ENCODE measurements at regions not wholly inside any gene's neighbourhood (a gene's known extent, or its start where the extent isn't known, plus 50 kb on each side); places are given as distances from the start of the nearest gene placed in this dataset.
A peak's percentile ranks its signal among the peaks of the same experiment; 100 is the strongest.

DNA sequence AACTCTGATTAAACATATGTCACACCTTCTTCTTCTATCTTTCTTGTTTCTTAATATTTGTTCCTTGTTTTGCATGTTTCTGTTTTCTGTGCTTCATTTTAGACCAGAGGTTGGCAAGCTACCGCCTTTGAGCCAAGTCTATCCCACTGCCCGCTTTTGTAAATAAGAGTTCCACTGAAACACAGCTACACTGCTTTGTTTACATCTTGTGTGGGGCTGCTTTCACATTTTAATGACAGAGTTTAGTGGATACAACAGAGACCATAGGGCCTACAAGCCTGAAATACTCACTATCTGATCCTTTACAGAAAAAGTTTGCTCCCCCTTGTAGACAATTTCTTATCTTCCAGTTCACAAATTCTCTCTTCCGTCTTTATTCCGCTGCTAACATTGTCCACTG, 109.4 kb upstream of the SPACA1 start:
- no peak for DNase-seq (ENCODE audit: extremely low read depth in 1 of 2, low read depth in 1 of 2)

DNA sequence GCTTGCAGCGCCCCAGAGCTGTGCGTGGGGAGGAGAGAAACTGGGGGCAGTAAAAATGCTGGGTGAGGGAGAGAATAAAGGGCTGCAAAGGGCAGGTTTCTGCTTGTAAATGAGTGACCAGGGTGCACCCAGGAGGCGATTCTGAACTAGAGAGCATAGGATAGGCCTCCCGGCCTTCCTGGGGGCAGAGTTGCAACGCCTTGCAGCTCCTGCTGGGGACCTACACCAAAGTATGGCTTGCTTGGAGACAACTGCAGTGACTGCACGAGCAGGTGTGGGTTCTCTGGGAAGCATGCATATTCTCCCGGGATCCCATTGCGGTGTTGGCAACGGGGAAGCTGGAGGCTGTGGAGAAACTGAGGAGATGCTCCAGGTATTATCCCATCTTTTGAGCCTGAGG, 111.6 kb upstream of the SPACA1 start:
- DNase-seq (ENCODE audit: extremely low read depth in 1 of 2, low read depth in 1 of 2) = no peak

DNA sequence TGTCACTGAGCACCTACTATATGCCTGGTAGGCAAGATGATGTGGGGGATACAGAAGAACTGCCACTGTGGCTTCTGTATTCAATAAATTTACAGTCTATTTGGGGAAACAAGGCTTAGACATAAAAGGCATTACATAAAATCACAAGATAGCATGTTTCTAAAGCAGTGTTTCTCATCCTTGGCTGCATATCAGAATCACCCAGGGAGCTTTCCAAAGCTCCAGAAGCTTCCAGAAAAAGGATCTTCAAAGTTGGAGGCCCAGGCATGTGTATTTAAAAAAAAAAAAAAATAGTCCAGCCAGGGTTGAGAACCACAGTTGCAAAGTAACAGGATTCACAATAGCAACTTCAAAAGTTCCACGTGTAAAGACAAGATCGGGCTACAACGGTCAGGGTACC, 112.4 kb upstream of the SPACA1 start:
- DNase-seq (ENCODE audit: extremely low read depth in 1 of 2, low read depth in 1 of 2) = no peak

DNA sequence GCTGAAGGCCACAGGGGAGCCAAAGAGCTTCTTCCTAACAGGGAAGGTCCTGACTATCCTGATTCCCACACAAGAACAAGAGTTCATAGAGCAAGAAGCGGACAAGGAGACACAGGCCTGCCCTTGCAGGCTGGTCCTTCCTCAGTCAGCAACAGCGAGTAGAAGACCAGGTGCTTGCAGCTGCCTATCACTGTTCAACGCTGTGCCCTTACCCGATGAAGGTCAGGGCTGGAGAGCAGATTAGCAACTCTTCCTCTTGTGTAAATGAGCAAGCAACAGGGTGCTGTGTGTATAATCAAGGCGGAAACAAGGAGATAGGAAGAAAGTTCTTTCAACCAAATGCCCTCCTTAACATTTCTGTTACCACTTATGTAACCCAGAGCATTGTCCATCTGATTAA, 115.3 kb upstream of the SPACA1 start:
- DNase-seq (ENCODE audit: extremely low read depth in 1 of 2, low read depth in 1 of 2) = no peak

DNA sequence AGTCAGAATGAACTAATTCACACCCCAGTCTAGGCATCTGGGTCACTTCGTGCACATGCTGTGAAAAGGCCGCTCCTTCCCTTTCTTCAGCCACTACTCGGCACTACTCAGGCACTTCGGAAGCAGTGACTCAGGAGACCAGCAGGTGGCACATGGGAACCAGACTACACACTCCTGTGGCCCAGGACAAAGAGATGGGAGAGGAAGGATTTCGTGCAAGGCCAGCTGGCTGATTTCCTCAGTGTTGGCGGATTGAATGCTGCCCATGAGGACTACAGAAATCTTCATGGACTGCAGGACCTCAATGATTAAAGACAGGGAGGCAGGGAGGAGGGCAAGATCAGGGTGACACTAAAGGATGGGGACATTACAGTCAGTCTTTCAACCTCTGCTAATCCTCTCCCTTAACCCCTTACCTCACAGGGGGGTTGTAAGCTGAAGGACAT, 117.8 kb upstream of the SPACA1 start:
- peak in 1 of 2 donors; percentile 20 for DNase-seq (ENCODE audit: extremely low read depth in 1 of 2, low read depth in 1 of 2)

DNA sequence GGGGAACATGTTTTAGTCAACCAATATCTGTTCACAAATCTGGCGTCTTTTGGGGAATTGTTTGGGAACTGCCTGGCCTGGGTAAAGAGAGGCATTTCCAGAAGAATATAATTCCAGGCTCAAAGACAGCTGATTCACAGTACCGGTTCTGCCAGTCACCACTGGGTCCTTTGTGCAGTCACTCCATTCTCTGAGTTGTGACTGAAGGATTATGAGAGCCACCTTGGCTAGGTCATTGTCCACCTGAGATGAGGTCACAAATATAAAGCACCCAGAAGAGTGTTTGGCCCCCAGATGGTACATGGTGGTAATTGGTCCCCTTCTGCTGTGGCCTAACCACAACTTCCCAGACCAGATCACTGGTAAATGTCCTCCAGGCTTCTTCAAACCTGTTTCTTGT, 121.0 kb upstream of the SPACA1 start:
- no peak for DNase-seq (ENCODE audit: extremely low read depth in 1 of 2, low read depth in 1 of 2)

DNA sequence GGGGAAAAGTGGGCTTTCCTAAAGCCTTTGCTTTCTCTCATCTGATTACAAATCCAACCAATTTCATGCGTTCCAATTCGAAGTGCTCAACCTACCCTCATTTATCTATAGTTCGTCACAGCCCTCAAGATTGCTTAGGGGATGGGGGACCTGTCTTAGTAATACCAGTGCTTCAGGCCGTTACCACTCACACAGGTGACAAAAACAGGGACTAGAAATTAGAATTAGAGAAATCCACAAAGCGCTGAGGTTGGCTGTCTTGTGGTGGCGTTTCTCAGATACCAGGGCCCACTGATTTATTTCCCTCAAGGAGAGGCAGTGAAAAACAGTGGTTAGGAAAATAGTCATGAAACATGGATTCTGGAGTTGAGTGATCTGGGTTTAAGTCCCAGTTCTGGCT, 121.6 kb upstream of the SPACA1 start:
- DNase-seq (ENCODE audit: extremely low read depth in 1 of 2, low read depth in 1 of 2) = no peak

DNA sequence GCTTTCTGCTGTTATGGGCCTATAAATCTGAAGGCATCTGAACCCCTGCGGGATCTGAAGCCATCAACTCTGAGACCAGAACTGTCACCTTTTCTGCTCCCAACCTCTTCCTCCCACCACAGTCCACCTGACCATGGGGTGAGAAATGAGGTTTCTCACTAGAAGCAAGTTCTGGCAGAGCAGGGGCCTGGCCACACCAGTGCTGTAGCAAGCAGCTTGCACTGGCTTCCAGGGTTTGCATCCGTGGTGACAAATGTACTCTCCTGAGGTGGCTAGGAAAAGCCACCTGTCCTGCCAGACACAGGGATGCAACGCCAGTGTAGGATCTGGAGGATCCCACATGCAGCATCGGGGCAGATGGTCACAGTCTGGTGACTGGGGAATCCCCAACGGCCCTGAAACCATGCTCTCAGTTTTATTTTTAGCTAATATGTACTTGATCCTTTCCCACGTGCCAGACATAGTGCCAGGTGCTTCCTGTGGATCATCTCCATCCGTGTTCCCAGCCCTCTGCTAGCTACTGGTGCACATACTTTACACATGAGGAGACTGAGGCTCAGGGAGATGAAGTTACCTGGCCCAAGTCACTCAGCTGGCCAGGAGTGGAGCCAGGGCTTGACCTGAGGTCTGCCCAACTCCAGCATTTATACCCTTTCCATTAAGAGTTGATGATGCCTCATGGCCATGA, 122.1 kb upstream of the SPACA1 start:
- no peak for DNase-seq (ENCODE audit: extremely low read depth in 1 of 2, low read depth in 1 of 2)

DNA sequence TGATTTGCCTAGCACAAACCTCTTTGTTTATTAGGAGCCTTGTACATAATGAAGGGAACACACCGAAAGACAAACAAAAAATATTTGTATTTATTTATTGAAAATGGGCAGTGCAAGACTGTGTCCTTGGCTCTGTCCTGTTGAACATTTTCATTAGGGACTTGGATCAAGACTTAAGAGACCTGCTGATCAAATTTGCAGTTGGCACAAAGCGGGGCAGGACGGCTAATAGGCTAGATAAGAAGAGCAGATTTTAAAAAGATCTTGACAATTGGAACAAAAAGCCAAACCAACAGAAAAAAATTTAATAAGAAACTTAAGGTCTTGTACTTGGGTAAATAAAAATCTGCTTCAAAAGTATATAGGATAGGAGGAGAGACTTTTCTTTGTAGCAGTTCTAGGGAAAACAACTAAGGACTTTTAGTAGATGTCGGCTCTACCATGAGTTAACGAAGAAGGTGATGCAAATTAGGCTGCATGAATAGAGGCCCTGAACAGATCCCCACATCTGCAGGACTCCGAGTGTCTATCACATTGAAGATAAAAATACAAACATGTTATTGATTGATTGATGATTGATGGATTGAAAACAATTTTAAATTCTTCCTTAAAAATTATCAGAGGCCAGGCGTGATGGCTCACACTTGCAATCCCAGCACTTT, 124.1 kb upstream of the SPACA1 start:
- no peak for DNase-seq (ENCODE audit: extremely low read depth in 1 of 2, low read depth in 1 of 2)

DNA sequence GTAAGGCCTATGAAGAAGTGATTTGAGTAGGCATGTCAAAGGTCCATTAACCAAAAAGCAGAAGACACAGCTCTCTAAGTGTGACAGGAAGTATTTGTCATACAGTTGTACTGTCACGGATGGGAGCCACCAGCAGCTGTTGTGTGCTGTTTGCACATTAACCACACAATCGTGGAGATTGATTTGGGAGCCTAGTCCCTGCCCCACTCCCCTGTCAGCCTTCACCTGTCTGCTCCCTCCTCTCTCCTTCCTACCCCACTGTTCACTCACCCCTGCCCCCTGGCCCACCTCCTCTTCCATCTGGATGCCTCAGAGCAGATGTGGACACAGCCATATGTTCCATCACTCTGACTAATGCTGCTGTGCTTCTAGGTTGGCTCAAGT, 124.7 kb upstream of the SPACA1 start:
- no peak for DNase-seq (ENCODE audit: extremely low read depth in 1 of 2, low read depth in 1 of 2)

DNA sequence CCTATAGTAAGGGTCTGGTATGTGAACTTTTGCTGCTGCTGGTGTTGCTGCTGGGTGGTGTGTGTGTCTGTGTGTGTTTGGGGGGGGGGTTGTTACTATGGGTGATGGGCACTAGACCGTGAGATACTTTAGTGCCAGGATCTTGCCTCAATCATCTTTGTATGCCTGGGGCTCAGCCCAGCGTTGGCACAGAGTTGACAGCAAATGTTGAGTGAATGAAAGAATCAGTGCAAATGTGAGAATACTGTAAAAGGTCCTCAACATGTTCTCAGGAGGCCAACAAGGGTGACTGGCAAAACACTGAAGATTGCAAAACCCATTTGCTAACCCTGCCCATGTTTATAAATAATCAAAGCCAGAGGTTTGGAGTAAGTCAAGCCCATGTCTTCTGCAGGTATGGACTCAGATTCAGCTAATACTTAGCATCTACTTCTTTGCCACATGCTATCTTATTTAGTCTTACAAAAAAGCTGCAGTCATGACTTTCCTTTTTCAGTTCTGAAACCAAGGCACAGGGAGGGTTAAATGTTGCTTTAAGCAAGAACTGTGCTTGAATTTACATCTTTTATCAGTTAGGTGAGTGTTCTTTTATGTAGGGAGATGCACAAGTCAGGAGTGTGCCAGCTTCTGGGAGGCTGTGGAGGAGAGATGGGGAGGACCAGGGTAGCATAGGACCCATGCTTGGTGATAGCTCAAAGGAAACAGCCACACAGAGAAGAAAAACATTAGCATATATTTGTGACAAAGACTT, 125.3 kb upstream of the SPACA1 start:
- no peak for DNase-seq (ENCODE audit: extremely low read depth in 1 of 2, low read depth in 1 of 2)

DNA sequence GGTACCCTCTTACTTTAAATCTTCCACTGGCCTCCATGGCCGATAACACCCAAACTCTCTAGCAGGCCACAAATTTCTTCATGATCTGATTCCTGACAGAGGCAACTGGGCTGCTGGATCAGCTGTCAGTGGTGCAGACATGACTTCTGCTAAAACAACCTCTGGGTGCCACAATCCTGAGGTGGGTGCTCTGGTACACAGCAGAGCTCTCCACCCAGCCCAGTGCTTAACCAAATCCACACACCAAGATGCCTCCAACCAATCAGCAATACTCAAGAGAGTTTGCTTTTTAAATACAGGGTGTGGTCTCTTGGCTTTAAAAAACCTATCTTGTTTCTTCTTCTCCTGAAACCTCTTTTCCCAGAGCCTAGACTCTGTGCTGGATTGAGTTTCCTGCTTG, 126.6 kb upstream of the SPACA1 start:
- no peak for DNase-seq (ENCODE audit: extremely low read depth in 1 of 2, low read depth in 1 of 2)

DNA sequence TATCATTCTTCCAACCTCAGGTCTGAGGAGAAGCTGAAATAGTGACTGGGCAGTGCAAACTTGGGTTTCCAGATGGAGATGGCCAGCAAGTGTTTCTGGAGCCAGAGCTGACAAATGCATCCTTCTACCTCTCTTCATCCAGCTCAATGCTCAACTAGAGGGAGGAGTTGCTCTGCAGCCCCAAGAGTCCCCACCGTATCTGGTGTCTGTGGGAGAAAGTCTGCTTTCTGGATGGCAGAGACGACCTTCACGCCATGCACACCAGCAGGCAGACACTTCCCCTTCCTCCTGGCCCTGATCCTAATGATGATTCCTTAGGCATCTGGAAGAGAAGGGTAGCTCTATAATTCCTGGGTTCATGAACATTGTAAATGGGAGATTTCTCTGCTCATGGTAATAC, 127.4 kb upstream of the SPACA1 start:
- no peak for DNase-seq (ENCODE audit: extremely low read depth in 1 of 2, low read depth in 1 of 2)

DNA sequence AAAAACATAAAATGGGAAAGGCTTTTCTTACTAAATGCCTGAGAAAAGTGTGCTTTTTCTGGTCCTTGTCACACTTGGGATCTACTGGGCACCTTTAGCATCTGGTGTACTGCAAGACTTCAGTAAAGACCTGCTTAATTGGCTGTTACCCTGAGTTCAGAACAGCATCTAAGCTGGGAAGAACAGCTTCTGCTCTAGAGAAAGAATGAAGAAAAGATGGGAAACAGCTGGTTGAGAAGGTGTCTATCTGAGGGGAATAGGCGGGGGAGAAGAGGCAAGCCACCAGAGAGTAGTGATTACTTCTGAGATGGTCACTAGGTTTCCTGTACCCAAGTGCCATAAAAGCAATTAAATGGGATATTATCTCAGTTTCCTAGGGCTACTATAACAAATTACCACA, 128.2 kb upstream of the SPACA1 start:
- no peak for DNase-seq (ENCODE audit: extremely low read depth in 1 of 2, low read depth in 1 of 2)

DNA sequence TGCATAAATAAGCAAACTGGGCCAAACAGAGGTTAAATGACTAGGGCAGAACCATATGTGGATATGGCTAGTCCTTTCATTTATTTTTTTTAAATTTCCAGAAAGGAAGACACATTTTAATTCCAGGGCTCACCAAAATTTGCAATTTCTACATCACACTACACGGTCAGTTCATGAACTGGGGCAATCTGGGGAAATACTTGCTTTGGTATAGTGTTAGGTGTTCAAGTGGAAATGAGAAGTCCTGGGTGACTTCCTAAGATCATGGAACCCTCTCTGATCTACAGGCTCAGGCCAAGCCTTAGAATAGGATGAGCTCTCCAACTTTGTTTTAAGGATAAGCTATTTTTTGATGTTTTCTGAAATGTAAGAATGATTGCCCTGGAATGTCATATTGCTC, 128.6 kb upstream of the SPACA1 start:
- no peak for DNase-seq (ENCODE audit: extremely low read depth in 1 of 2, low read depth in 1 of 2)

DNA sequence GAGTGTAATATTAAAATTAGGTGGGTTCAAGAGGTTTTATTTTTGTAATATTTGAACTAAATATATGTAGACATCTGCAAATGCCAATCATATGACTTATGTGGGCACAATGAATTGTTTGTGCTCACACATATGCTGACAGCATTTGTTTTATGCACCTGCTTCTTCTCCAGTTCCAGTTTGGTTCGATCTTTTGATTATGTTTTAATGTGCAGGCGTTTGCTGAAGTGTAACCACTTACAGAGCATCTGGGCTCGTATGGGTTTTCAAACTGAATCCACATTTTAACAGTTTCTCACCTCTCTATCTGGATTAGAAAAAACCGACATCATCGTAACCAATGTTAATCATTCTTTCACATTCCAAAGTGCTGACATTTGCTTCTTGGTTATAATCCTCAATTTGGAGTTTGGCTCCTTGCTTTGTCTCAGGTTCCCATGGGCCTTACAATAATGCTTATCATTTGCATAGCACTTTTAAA, 129.1 kb upstream of the SPACA1 start:
- no peak for DNase-seq (ENCODE audit: extremely low read depth in 1 of 2, low read depth in 1 of 2)

DNA sequence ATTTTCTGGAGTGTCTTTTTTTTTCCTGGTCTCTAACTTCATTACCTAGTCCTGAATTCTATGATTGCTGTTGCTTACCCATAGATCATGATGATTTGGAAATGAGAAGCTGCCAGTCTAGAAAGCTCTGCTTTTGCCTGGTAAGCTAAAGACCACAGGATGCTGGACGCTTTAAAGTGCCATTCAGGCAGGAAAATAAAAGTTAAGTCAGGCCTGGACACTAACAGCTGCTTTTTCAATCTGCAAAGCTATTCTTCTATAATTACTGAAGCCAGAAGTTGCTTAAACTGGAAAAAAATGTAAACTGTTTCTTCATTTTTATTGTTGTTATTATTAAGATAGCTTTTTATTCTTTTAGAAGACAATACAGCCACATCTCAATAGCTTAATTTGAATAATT, 129.8 kb upstream of the SPACA1 start:
- DNase-seq (ENCODE audit: extremely low read depth in 1 of 2, low read depth in 1 of 2) = no peak

DNA sequence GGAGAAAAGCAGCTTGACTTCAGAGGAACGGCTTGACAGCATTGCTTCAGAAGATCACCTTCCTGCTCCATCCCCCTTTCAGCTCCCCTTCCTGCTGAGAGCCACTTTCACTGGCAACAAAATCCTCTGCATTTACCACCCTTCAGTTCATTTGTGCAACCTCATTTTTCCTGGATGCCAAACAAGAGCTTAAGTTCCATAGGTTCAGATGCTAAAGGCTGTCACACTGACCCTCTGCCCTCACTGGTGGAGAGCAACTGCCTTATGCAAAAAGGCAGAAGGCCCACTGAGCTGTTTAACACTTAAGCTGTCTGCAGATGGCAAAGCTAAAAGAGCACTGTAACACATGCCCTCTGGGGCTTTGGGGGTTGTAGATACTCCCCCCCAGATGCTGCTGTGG, 131.2 kb upstream of the SPACA1 start:
- DNase-seq (ENCODE audit: extremely low read depth in 1 of 2, low read depth in 1 of 2) = no peak

DNA sequence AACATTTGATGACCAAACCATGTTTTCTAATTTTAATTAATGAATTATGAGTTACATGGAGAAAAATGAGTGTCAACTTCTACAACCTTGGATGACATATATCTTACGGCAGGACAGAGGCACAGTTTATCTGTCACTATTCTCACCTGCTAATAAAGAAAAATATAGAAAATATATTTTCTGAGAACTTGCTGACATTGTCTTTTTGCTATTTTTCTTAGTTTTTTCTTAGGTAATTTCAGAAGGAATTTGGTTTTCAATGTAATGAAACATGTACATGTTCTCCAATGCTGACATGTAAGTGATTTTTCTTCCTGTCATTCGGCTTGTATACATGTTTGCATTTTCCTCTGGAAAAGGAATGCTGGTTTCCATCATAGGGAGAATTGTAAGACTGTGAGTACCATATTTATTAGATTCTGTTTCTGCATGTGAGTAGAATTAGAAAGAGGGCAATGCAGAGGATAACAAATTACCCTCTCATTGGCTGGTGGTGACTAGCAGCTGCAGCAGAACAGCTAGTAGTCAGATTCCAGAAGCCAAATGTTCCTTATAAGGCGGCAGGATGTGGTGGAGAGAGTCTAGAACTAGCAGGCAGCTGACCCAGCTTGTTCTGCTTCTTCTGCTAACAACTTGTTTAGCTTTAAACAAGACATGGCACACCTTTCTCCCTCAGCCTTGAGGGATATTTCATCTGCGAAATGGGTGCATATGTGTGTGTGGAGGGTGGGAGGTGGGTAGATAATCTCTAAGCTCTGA, 132.8 kb upstream of the SPACA1 start:
- DNase-seq (ENCODE audit: extremely low read depth in 1 of 2, low read depth in 1 of 2) = no peak

DNA sequence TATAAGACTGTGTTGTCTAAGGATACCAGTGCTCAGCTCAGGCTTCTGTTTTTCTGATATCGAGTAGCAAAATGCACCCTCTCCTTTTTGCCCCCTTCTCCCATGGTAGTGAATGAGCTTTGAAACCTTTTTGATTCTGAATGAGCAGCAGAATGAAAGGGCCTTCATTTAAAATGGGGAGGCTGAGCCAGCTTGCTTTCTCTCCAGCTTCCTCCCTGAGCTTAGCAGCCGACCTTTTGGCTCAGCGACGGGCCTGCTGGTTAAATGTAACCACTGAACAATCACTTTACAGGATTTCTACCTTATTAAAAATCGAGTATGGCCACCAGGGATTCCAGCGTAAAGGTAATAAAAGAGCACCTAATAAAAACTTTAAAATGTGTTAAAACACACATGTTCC, 133.7 kb upstream of the SPACA1 start:
- DNase-seq (ENCODE audit: extremely low read depth in 1 of 2, low read depth in 1 of 2) = no peak

DNA sequence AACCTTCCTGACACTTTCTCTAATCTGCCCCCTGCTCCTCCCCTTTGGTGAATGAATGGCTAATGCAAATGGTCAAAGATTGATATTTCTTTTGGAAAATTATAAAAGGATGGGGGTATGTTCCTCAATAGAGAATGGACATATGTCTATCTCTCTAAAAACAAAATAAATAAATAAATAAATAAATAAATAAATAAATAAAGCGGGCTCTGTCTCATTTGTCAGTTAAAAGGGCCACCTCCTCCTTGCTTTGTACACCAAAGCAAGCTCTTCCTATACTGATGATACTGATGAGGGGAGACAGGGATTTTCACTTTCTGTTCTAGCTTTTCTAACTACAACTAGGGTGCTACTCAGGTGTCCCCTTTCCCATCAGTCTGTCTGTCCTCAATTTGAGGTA, 135.5 kb upstream of the SPACA1 start:
- DNase-seq (ENCODE audit: extremely low read depth in 1 of 2, low read depth in 1 of 2) = no peak

Data from stimulated activated CD8-positive, alpha-beta memory T cell treated with anti-CD3 and anti-CD28 coated beads, Interleukin-7, amount 100 ng/mL, for 48 hours (primary cell).